PC-9 (cell line): ENCODE measurements at regions not wholly inside any gene's neighbourhood (a gene's known extent, or its start where the extent isn't known, plus 50 kb on each side); places are given as distances from the start of the nearest gene placed in this dataset.

Experiments used
- CTCF ChIP-seq: fragments of 200-600 bp; sonication (generic); conservative IDR thresholded peaks from 2 replicates; pipeline ENCODE4 v1.6.1; 2017; ENCODE audit warnings: mixed run types, antibody characterized with exemption, mild to moderate bottlenecking, moderate library complexity
- EZH2 ChIP-seq: fragments of 200-600 bp; sonication (generic); IDR thresholded peaks from 2 replicates; pipeline ENCODE4 v1.8.0; 2017; ENCODE audit warnings: antibody characterized with exemption, low read depth

- TF ChIP-seq EZH2 (no peak), CTCF (no peak)
These were observed 485.5 kb downstream of the NAF1 start for GRCh38 chr4:162681212-162681611.
